GM21360 (cell line): ENCODE measurements at regions not wholly inside any gene's neighbourhood (a gene's known extent, or its start where the extent isn't known, plus 50 kb on each side); places are given as distances from the start of the nearest gene placed in this dataset.

Source experiments
- ATAC-seq: cut with Tn5 transposase; IDR thresholded peaks from one replicate; pipeline ENCODE4 v1.9.1; 2021; ENCODE audit warnings: mild to moderate bottlenecking, moderate library complexity; ENCODE audit not compliant: unreplicated experiment

GRCh38 chr14:36035675-36036074, 140.8 kb downstream of the PTCSC3 start:
- ATAC-seq = no peak

DNA sequence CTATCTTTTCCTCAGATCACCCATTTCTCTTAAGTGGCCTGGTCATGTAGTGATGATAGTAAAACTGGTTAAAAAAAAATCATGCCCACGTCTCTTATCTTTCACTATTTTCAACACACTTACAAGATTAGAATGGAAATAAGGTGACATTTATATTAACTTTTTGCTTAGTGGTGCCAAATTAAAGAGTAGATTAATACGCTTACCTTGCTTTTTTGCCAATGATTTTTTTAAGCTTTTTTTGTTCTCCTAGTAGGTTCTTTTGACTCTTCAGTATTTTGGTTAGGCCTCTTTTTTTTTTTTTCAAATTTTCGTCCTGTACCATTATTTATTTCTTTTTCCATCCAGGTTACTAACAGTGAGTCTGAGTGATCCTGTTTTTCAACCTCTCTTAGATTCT, 147.9 kb downstream of the PTCSC3 start:
- no peak for ATAC-seq

DNA sequence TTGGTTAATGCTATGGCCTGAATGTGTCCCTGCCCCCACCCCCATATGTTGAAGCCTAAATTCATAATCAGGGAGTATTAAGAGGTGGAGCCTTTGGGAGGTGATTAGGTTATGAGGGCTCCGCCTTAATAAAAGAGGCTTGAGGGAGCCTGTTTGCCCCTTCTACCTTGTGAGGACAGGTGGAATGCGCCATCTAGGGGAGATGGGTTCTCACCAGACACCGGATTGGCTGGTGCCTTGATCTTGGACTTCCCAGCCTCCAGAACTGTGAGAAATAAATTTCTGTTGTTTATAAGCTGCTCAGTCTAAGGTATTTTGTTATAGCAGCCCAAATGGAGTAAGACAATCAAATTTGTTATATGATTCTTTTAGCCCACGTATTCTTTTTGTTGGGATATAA, 148.3 kb downstream of the PTCSC3 start:
- ATAC-seq = no peak

DNA sequence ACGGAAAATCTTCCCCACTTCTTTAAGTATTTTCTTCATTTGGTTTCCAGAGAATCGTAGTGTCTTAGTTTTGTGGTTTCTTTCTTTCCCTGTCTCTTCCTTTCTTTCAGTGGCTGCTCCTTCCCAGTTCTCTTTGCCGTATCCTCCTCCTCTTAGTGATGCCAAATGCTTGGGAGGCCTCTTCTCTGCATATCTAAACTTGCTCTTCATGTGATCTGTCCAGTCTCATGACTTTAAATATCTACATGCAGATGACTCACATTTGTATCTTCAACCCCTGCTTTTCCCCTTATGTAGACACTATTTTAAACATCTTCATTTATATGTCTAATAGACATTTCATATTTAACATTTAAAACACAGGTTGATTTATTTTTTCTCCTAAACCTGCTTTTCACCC, 149.2 kb downstream of the PTCSC3 start:
- ATAC-seq = no peak

DNA sequence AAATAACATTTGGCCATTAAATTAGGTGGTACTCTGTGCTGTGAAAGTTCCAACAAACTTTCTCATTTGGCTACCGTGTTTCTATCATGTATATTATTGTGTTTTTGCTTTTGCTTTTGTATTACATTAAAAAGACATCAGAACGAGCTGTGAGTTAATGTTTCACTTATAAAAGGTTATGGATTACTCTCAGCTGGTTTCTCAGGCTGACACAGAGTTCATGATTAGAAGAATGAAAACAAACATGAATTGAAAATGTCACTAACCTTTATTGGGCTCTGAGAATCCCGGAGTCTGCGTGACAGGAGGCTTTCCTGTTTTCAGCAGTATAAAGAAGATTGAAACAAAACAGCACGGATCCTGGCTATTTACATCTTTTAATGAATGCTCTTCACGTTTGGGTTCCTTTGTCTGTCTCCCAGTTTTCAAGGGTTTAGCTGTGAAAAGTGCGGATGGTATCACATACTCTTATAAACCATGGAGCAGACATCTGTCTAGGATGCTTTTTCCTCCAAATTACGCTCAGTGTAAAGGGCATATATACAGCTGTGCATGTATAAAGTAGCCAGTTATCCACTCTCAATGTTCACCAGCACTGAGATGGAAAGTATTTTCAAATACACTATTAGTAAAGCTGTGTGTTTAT, 153.6 kb downstream of the PTCSC3 start:
- no peak for ATAC-seq

- no peak for ATAC-seq
These were observed 154.8 kb downstream of the PTCSC3 start for GRCh38 chr14:36021591-36022320.

- peak; percentile 38 for ATAC-seq
These were observed 155.5 kb downstream of the PTCSC3 start for GRCh38 chr14:36021030-36021422.

GRCh38 chr14:36020120-36021029, 156.1 kb downstream of the PTCSC3 start:
- no peak for ATAC-seq

DNA sequence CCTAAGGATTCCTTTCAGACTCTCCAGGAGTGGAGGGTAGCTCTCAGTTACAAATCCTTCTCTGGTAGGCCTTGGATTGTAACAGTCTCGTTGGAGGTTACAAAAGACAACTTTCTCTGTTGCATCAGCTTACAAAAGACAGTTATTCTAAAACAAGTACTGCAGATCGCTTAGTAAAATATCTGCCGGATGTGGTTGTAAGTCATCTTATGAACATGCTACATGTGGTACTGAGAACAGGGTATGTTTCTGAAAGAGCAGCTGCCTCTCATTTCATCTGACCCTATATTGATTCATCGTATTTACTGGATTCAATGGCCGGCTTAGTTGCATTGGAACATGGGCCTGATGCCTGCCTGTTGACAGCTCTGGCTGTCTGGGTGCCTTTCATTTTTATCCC, 157.4 kb downstream of the PTCSC3 start:
- ATAC-seq = no peak

DNA sequence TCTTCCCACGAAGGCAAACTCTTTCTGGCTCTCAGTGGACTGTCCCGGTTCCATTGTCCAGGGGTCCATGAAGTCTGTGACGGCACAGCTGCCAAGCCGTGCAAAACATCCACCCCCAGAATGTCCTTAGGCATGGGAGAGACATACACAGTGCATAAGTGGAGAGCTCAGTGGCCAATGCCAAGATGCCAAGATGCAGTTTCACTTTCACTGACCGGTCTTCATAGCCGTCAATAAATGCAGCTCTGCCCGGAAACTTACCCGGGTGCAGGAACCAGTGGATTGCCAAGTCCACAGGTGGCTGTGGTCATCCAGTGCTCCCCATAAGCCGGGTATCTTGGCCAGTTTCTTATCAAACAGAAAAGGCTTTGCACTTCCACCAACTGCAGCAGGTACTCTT, 162.3 kb downstream of the PTCSC3 start:
- no peak for ATAC-seq

DNA sequence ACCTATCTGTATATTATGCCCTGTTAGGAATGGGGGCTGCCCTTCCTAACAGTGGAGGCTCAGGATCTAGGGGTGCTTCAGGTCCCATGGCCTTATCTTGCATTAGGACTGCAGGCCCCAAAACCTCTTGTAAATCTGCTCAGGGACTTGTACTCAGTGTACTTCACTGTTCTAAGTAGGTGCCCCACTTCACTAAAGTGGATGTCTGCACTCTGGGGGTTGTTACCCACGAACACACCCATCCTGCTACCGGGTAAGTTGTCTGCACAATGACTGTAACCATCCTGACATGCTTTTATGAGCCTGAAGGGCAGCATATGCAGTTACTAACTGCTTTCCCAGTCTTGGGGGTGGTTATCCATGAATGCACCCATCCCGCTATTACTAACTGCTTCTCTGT, 163.0 kb downstream of the PTCSC3 start:
- no peak for ATAC-seq

DNA sequence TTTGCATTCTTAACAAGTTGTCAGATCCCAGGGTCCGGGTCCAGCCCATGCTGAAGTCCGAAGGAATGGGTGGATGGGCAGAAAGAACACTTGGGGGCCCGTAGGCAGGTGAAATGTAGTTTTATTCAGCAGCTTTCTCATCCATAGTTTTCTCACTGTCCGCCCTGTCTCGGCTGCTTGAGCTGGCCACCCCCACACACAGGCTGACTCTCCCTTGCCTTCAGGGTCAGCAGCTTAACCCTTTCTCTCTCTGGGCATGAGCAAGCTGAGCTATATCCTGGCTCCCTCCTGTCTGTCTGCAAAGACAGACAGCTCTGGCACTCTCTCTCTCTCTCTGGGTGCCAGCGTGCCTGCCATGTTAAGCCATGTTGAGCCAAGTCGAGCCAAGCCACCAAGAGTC, 163.9 kb downstream of the PTCSC3 start:
- ATAC-seq = no peak

DNA sequence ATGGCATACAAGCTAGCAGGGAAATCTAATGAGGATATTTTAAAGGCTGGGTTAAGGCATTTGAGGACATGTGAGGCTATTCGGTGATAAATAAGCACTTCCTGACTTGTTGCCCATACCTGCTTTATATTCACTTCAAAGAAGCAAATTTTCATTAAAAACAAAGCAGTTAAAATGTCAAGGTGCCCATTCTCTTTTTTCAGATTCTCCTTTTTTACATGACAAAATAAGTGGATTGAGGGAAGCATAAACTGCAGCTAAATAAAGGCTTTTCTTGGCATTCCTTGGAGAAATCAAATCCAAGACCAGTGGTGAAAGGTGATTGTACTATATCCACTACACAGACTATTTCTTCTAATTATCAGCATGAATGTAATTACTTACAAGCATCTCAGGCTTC, 166.9 kb downstream of the PTCSC3 start:
- no peak for ATAC-seq

DNA sequence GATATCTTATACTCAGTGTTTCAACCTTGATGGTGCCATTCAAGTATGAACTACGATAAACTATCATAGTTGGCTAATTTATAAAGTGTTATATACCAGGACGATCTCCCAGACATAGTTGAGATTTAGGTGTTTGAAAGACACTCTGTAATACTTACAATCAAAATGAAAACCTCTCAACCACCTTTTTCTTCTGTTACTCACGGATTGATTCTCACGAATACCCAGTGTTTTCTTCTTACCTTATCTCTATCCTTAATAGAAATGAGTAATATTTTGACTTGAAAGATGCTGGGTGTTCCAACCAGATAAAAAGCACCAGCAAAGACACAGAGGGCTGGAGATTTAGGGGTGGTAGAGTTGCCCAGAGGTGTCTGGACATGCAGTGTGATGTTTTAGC, 169.9 kb downstream of the PTCSC3 start:
- no peak for ATAC-seq

- no peak for ATAC-seq
These were observed 170.9 kb downstream of the PTCSC3 start for GRCh38 chr14:36005670-36006069.

DNA sequence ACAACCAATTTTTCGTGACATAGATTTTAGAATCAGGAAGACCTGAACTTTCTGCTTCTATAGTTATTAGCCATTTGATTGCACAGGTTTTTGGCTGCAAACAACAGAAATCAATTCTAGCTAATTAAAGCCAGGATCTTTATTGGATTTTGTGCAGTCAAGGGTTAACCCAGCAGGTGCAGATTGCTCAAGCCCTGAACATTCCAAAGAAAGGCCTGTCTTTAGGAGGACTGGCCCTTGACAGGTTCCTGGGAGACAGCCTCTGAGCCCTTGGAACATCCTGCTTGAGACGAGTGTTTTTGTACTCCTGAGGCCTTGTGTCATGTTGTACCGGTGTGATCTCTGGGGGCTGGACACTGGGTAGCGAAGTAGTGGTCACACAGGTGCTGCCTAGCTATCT, 174.6 kb downstream of the PTCSC3 start:
- ATAC-seq = no peak

DNA sequence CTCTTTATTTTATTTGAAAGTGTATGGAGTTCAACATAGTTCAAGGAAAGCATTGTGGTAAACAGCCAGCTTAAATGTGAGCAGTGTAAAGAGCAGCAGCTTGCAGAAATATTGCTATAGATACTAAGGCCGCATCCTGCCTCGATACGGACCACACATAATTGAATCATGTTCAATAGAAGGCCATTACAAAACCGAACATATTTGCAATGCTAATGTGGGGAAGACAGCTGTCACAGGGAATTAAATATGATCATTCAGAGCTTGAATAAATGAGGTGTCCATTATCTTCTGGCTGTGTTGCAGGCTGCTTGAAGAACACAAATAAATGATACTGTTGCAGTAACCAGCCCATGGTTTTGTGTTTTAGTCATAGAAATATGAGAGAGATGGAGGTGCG, 173.2 kb downstream of the BRMS1L start:
- ATAC-seq = no peak

GRCh38 chr14:35998303-35998702, 172.2 kb downstream of the BRMS1L start:
- no peak for ATAC-seq

DNA sequence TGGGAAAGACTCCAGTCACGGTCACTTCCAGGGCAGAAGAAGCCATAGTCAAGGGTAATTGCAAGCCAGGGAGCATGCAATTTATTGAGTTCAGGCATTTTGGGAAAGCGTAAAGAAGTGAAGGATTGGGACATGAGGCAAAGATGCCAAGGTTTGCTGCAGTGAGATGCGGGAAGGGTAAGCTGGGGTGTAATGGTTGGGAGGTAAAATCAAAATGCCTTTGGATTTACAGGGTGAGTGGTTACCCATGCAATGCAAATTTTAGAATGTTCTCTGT, 167.5 kb downstream of the BRMS1L start:
- no peak for ATAC-seq

DNA sequence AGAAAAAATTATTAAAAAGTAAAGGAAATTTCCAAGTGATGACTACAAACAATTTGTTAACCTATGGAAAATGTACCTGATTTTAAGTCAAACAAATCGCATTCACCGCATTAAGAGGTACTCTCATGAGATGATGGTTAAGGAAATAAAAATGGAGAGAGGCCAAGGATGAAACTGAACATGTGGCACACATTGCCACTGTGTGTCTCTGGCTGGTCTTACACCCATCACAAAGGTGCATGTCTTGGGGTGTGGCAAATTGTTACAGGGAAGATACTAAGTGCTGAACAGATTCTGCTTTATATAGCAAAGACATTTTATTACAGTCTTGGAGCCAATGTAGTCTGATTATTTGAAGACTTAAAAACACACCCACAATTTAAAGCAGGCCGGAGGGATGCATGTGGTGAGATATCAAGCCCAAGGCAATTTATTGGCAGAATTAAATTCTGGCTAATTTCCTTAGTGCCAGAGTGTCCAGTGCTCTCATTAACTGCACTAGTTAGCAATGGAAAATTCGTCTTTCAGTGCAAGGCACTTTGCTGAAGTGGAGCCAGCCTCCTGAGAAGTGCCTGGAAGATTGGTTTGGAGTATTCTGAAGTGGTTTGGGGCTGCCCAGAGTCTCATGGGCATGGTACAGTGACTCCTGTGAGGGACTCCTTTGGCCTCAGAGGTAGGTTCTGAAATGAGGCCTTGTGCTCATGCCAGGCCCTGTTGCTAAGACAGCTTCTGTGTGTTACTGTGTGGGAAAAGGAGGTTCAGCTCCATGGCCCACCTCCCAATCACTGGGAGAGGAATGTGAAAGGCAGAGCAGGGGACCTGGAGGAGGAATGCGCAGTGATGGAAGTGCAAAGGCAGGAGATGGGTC, 166.9 kb downstream of the BRMS1L start:
- ATAC-seq = no peak

DNA sequence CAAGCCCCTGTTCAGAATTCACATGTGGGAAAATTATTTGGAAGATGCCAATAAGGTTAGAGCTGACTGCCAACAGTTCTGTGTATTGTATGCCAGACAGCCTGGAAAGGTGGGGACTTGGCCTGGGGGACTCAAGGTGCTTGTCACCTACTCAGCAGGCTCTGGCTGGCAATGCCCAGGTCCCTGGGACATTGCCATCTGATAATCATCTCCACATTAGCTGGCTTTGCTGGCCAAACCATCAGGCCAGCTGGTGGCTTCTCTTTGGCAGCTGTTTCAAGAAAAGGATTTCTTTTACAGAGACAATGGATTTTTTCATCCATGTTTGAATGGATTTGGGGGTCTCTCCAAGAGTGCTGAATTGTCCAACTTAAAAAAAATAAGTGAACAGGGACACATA, 165.2 kb downstream of the BRMS1L start:
- ATAC-seq = no peak
